PC-3 (cell line): ENCODE measurements at regions not wholly inside any gene's neighbourhood (a gene's known extent, or its start where the extent isn't known, plus 50 kb on each side); places are given as distances from the start of the nearest gene placed in this dataset.

Experiments
- CTCF ChIP-seq: fragments of 300-600 bp; sonication (generic); conservative IDR thresholded peaks from 2 replicates; pipeline ENCODE4 v1.5.1; 2017; ENCODE audit warnings: antibody characterized with exemption, low read depth, mild to moderate bottlenecking, low read length
- EZH2phosphoT487 ChIP-seq: fragments of 300-600 bp; sonication (generic); IDR thresholded peaks from 2 replicates; pipeline ENCODE4 v1.6.1; 2018; ENCODE audit warnings: mild to moderate bottlenecking, antibody characterized with exemption, low read length, borderline replicate concordance

- TF ChIP-seq CTCF (no peak), EZH2phosphoT487 (no peak)
These were observed 123.2 kb upstream of the PLCL2 start for GRCh38 chr3:16761571-16761970.
